ENCODE measurements at regions not wholly inside any gene's neighbourhood (a gene's known extent, or its start where the extent isn't known, plus 50 kb on each side); places are given as distances from the start of the nearest gene placed in this dataset.
A peak's percentile ranks its signal among the peaks of the same experiment; 100 is the strongest.

GRCh38 chr12:24759155-24759554 lies 189.7 kb downstream of the BCAT1 start:
- DNase-seq (ENCODE audit: low spot score), result no peak

- DNase-seq (ENCODE audit: low spot score), result no peak
Observed at GRCh38 chr12:24756479-24757024, 192.3 kb downstream of the BCAT1 start.

- peak; percentile 19 for DNase-seq (ENCODE audit: low spot score)
Observed at GRCh38 chr12:24754690-24755638, 193.9 kb downstream of the BCAT1 start.

- no peak for DNase-seq (ENCODE audit: low spot score)
Observed at GRCh38 chr12:24752763-24753462, 196.0 kb downstream of the BCAT1 start.

- DNase-seq (ENCODE audit: low spot score), result no peak
Observed at GRCh38 chr12:24751181-24751580, 197.7 kb downstream of the BCAT1 start.

GRCh38 chr12:24750263-24750662 lies 198.6 kb downstream of the BCAT1 start:
- DNase-seq (ENCODE audit: low spot score), result no peak

- DNase-seq (ENCODE audit: low spot score), result no peak
Observed at GRCh38 chr12:24749171-24749570, 199.7 kb downstream of the BCAT1 start.

GRCh38 chr12:24748326-24748725 lies 200.6 kb downstream of the BCAT1 start:
- DNase-seq (ENCODE audit: low spot score), result no peak

- DNase-seq (ENCODE audit: low spot score), result no peak
Observed at GRCh38 chr12:24746864-24747263, 202.0 kb downstream of the BCAT1 start.

GRCh38 chr12:24746006-24746671 lies 202.8 kb downstream of the BCAT1 start:
- no peak for DNase-seq (ENCODE audit: low spot score)

GRCh38 chr12:24743941-24744793 lies 204.7 kb downstream of the BCAT1 start:
- no peak for DNase-seq (ENCODE audit: low spot score)

GRCh38 chr12:24742378-24742777 lies 206.5 kb downstream of the BCAT1 start:
- peak; percentile 58 for DNase-seq (ENCODE audit: low spot score)

GRCh38 chr12:24741216-24741615 lies 207.7 kb downstream of the BCAT1 start:
- DNase-seq (ENCODE audit: low spot score), result no peak

GRCh38 chr12:24739106-24739779 lies 209.7 kb downstream of the BCAT1 start:
- no peak for DNase-seq (ENCODE audit: low spot score)

GRCh38 chr12:24738441-24738840 lies 210.5 kb downstream of the BCAT1 start:
- no peak for DNase-seq (ENCODE audit: low spot score)

GRCh38 chr12:24731596-24731995 lies 217.3 kb downstream of the BCAT1 start:
- no peak for DNase-seq (ENCODE audit: low spot score)

GRCh38 chr12:24730489-24730896 lies 218.4 kb downstream of the BCAT1 start:
- no peak for DNase-seq (ENCODE audit: low spot score)

GRCh38 chr12:24728826-24729225 lies 220.1 kb downstream of the BCAT1 start:
- DNase-seq (ENCODE audit: low spot score), result no peak

- DNase-seq (ENCODE audit: low spot score), result no peak
Observed at GRCh38 chr12:24728366-24728765, 220.5 kb downstream of the BCAT1 start.

- no peak for DNase-seq (ENCODE audit: low spot score)
Observed at GRCh38 chr12:24725616-24726015, 223.3 kb downstream of the BCAT1 start.

GRCh38 chr12:24724814-24725213 lies 224.1 kb downstream of the BCAT1 start:
- no peak for DNase-seq (ENCODE audit: low spot score)

Data from putamen (tissue), 1 donor.